Fibroblast of the aortic adventitia (primary cell): ENCODE measurements at regions not wholly inside any gene's neighbourhood (a gene's known extent, or its start where the extent isn't known, plus 50 kb on each side); places are given as distances from the start of the nearest gene placed in this dataset.
A peak's percentile ranks its signal among the peaks of the same experiment; 100 is the strongest.

Experiments
- DNase-seq: peaks from one replicate; pipeline ENCODE4 v3.0.0-alpha.2; 2010; ENCODE audit warnings: low read depth
- H3K4me3 ChIP-seq: 2 replicates; pipeline ENCODE4 v1.5.1; 2011; ENCODE audit warnings: low read depth, mild to moderate bottlenecking, control low read depth, low read length, moderate library complexity
- TF ChIP-seq, protein P1 (sequence below): IDR thresholded peaks from 2 replicates; pipeline ENCODE4 v1.5.1; 2011; ENCODE audit warnings: mild to moderate bottlenecking, low read length, control low read depth, inconsistent platforms; ENCODE audit not compliant: insufficient read depth

GRCh38 chr3:23041918-23042696, 161.0 kb upstream of the UBE2E2 start:
- no peak overlapping the region for H3K4me3 ChIP-seq
- TF ChIP-seq, protein P1, sequence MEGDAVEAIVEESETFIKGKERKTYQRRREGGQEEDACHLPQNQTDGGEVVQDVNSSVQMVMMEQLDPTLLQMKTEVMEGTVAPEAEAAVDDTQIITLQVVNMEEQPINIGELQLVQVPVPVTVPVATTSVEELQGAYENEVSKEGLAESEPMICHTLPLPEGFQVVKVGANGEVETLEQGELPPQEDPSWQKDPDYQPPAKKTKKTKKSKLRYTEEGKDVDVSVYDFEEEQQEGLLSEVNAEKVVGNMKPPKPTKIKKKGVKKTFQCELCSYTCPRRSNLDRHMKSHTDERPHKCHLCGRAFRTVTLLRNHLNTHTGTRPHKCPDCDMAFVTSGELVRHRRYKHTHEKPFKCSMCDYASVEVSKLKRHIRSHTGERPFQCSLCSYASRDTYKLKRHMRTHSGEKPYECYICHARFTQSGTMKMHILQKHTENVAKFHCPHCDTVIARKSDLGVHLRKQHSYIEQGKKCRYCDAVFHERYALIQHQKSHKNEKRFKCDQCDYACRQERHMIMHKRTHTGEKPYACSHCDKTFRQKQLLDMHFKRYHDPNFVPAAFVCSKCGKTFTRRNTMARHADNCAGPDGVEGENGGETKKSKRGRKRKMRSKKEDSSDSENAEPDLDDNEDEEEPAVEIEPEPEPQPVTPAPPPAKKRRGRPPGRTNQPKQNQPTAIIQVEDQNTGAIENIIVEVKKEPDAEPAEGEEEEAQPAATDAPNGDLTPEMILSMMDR, result no peak
- peak; percentile 79 for DNase-seq

DNA sequence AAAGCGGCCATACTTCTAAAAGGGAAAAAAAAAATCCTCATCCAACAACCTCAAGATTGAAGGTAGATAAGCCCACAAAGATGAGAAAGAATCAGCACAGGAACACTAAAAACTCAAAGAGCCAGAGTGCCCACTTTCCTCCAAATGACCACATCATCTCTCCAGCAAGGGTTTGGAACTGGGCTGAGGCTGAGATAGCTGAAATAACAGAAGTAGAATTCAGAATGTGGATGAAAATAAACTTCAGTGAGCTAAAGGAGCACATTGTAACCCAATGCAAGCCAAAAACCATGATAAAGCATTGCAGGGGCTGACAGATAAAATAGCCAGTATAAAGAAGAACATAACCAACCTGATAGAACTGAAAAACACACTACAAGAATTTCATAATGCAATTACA, 158.7 kb upstream of the UBE2E2 start:
- peak; percentile 30 for DNase-seq
- H3K4me3 ChIP-seq, result no peak overlapping the region
- TF ChIP-seq, protein P1, result no peak

DNA sequence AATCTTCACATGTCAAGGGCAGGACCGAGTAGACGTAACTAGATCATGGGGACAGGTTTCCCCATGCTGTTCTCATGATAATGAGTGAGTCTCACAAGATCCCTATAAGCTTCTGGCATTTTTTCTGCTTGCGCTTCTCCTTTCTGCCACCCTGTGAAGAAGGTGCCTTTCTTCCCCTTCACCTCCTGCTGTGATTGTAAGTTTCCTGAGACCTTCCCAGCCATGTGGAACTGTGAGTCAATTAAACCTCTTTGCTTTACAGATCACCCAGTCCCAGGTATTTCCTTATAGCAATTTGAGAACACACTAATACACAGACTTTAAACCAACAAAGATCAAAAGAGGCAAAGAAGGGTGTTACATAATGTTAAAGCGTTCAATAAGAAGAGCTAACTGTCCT, 156.6 kb upstream of the UBE2E2 start:
- no peak for DNase-seq
- TF ChIP-seq, protein P1, result no peak
- H3K4me3 ChIP-seq, result no peak overlapping the region

DNA sequence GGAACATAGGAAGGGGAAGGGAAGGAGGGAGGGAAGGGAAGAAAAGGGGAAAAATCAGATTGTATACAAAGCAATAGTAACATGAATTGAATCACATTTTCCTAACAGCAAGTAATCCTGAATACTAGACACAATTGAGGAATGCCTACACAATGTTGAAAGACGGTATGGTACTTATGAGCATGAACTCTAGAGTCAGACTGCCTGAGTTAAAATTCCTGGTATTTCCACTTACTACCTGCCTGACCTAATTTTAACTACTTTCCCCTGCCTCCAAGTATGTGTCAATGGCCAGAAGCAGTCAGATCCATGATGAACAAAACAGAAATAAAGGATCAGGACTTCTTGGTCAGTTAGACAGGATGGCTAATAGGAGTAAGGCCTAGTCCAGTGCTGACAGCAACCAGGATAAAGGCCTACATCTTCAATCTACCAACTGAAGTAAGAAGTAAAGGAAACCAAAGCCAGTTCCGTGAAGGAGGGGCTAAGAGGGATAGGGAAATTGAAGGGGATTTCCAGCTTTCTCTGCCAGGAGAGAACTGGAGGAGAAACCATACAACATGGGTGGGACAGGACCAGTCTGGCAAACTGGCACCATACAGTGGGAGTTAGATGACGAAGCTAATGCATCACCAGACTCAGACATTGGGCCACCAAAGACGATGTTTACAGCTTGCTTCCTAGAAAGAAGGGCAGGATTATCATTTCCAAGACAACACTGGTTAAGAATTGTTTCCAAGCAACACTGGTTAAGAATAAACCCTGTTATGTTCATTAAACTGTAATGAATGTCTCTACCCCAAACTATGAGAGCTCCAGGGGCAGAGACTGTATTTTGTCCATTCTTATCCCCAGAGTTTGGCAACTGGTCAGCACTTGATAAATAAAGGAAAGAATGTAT, 151.6 kb upstream of the UBE2E2 start:
- TF ChIP-seq, protein P1, result no peak
- DNase-seq, result no peak
- no peak overlapping the region for H3K4me3 ChIP-seq

- no peak for DNase-seq
- H3K4me3 ChIP-seq, result no peak overlapping the region
- TF ChIP-seq, protein P1, result no peak
These were observed 150.9 kb upstream of the UBE2E2 start for GRCh38 chr3:23052208-23052607.

- no peak for DNase-seq
- TF ChIP-seq, protein P1, result no peak
- H3K4me3 ChIP-seq, result no peak overlapping the region
These were observed 150.5 kb upstream of the UBE2E2 start for GRCh38 chr3:23052620-23053019.
